ENCODE measurements at regions not wholly inside any gene's neighbourhood (a gene's known extent, or its start where the extent isn't known, plus 50 kb on each side); places are given as distances from the start of the nearest gene placed in this dataset.

DNA sequence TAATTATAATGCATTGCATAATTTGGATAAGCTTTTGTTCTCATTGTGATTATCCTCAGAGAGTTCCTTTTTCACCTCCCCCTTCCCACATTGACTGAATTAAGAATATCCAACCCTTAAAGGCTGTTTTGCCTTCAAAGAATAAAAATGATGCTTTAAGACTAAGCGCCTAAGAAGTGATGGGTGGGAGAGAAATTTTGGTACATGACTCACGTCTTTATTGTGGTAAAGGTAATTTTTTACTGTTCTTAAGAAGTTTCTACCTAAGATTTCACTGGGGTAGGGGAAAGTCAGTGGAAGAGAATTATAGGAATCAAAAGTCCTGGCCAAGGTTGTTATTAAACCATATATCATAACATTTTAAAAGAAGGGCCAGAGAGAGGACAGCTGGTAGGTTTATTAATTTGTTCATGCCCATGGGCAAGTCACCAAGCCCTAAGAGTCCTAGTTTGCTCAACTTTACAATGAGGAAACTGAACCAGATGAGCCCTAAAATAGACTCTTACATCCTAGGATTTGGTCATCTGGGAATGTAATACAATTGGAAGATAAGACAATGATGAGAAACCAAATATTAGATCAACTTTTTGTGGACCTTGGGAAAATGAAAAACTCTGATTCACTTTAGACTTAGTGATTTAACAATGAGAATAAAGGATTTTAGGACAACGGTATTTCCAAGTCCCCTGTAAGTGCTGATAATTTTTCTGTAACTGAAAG lies 101.1 kb upstream of the RASGRP1 start:
- Histone ChIP-seq H3K27ac (ENCODE audit: low read depth in 2 of 2, low read length in 1 of 2) (no peak overlapping the region), H2AFZ (ENCODE audit: low read depth) (no peak overlapping the region), H3F3A (replicated peaks; ENCODE audit: insufficient read depth) (no peaks in the 10 kb centered on the region), H3K9ac (no peak overlapping the region), H3K79me2 (ENCODE audit: insufficient read depth) (no peaks in the 10 kb centered on the region), H3K4me1 (ENCODE audit: control insufficient read depth in 1 of 2, insufficient read depth in 2 of 2, low read depth in 1 of 2, low read length in 1 of 2) (peaks cover 0 to 5% of the 10 kb centered on the region in 2 experiments; a peak in 2 of 4 replicates), H4K20me1 (ENCODE audit: insufficient read depth) (no peaks in the 10 kb centered on the region), H3K27me3 (ENCODE audit: insufficient read depth) (peaks cover 17% of the 10 kb centered on the region), H3K9me3 (no peaks in the 10 kb centered on the region), H3K9me2 (no peaks in the 10 kb centered on the region), H3K4me2 (no peak overlapping the region), H3K36me3 (replicated peaks in 1 of 2; ENCODE audit: control insufficient read depth in 1 of 2, insufficient read depth in 2 of 2, low read length in 1 of 2) (no peaks in the 10 kb centered on the region), H3K4me3 (ENCODE audit: low read depth in 2 of 2, low read length in 1 of 2) (no peak overlapping the region)
- no peak for DNase-seq
- POLR2A ChIA-PET = no interaction called here
- TF ChIP-seq MXI1 (IDR thresholded peaks at IDR 0.05; ENCODE audit: low read depth, low read length) (no peak), TCF12 (IDR thresholded peaks at IDR 0.05) (no peak), NFIC (IDR thresholded peaks at IDR 0.05; ENCODE audit: borderline replicate concordance) (no peak), ELF1 (IDR thresholded peaks at IDR 0.05) (no peak)
- TF ChIP-seq, protein P1, sequence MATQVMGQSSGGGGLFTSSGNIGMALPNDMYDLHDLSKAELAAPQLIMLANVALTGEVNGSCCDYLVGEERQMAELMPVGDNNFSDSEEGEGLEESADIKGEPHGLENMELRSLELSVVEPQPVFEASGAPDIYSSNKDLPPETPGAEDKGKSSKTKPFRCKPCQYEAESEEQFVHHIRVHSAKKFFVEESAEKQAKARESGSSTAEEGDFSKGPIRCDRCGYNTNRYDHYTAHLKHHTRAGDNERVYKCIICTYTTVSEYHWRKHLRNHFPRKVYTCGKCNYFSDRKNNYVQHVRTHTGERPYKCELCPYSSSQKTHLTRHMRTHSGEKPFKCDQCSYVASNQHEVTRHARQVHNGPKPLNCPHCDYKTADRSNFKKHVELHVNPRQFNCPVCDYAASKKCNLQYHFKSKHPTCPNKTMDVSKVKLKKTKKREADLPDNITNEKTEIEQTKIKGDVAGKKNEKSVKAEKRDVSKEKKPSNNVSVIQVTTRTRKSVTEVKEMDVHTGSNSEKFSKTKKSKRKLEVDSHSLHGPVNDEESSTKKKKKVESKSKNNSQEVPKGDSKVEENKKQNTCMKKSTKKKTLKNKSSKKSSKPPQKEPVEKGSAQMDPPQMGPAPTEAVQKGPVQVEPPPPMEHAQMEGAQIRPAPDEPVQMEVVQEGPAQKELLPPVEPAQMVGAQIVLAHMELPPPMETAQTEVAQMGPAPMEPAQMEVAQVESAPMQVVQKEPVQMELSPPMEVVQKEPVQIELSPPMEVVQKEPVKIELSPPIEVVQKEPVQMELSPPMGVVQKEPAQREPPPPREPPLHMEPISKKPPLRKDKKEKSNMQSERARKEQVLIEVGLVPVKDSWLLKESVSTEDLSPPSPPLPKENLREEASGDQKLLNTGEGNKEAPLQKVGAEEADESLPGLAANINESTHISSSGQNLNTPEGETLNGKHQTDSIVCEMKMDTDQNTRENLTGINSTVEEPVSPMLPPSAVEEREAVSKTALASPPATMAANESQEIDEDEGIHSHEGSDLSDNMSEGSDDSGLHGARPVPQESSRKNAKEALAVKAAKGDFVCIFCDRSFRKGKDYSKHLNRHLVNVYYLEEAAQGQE (IDR thresholded peaks at IDR 0.05; ENCODE audit: low read depth, low read length) = no peak
- TF ChIP-seq, protein P2, sequence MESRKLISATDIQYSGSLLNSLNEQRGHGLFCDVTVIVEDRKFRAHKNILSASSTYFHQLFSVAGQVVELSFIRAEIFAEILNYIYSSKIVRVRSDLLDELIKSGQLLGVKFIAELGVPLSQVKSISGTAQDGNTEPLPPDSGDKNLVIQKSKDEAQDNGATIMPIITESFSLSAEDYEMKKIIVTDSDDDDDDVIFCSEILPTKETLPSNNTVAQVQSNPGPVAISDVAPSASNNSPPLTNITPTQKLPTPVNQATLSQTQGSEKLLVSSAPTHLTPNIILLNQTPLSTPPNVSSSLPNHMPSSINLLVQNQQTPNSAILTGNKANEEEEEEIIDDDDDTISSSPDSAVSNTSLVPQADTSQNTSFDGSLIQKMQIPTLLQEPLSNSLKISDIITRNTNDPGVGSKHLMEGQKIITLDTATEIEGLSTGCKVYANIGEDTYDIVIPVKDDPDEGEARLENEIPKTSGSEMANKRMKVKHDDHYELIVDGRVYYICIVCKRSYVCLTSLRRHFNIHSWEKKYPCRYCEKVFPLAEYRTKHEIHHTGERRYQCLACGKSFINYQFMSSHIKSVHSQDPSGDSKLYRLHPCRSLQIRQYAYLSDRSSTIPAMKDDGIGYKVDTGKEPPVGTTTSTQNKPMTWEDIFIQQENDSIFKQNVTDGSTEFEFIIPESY (IDR thresholded peaks at IDR 0.05; ENCODE audit: borderline replicate concordance, low read depth) = no peak
- TF ChIP-seq, protein P3, sequence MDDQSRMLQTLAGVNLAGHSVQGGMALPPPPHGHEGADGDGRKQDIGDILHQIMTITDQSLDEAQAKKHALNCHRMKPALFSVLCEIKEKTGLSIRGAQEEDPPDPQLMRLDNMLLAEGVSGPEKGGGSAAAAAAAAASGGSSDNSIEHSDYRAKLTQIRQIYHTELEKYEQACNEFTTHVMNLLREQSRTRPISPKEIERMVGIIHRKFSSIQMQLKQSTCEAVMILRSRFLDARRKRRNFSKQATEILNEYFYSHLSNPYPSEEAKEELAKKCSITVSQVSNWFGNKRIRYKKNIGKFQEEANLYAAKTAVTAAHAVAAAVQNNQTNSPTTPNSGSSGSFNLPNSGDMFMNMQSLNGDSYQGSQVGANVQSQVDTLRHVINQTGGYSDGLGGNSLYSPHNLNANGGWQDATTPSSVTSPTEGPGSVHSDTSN (IDR thresholded peaks at IDR 0.05) = no peak
- TF ChIP-seq, protein P4, sequence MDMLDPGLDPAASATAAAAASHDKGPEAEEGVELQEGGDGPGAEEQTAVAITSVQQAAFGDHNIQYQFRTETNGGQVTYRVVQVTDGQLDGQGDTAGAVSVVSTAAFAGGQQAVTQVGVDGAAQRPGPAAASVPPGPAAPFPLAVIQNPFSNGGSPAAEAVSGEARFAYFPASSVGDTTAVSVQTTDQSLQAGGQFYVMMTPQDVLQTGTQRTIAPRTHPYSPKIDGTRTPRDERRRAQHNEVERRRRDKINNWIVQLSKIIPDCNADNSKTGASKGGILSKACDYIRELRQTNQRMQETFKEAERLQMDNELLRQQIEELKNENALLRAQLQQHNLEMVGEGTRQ (IDR thresholded peaks at IDR 0.05; ENCODE audit: borderline replicate concordance, low read depth, low read length) = no peak
- CTCF ChIA-PET = interaction anchor here (0.7 to 1.7 kb wide), 4 partner anchors 18 to 102 kb away, joined by 4 to 6 read pairs (median 4); no protein-coding TSS in a partner anchor
- 34% methylated on average over 3 of the region's 3 CpGs for WGBS (ENCODE audit: low lambda C conversion rate)

Data from SK-N-SH (cell line).